Activated CD8-positive, alpha-beta memory T cell treated with anti-CD3 and anti-CD28 coated beads for 36 hours (primary cell): ENCODE measurements at regions not wholly inside any gene's neighbourhood (a gene's known extent, or its start where the extent isn't known, plus 50 kb on each side); places are given as distances from the start of the nearest gene placed in this dataset.

ENCODE experiments used
- CTCF ChIA-PET: fragments of 350-600 bp; sonication (Branson Sonifier 250); formaldehyde crosslinking; loops from one replicate; lab custom pipeline; 2021; ENCODE audit warnings: antibody characterized with exemption; lab: Charles Lee
- POLR2A ChIA-PET: fragments of 350-600 bp; sonication (Branson Sonifier 250); formaldehyde crosslinking; loops from one replicate; lab custom pipeline; 2021; ENCODE audit warnings: antibody characterized with exemption; lab: Charles Lee

DNA sequence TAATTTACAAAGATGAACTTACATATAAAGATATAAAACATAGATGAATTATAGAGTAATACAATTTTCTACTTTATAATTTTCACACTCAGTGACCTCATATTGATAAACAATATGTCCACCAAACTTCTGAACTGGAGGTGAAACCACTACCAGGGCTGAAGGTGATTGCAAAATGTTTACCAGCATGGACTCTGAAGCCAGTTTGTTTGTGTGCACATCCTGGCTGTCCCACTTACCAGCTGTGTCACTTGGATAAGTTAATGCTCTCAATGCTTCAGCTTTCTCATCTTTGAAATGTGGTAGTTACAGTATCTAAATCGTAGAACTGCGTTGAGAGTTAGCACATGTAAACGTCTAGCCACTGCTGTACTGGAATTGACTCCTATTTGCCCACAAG lies 392.6 kb downstream of the HNRNPD start:
- POLR2A ChIA-PET: no interaction called here
- CTCF ChIA-PET: no interaction called here

DNA sequence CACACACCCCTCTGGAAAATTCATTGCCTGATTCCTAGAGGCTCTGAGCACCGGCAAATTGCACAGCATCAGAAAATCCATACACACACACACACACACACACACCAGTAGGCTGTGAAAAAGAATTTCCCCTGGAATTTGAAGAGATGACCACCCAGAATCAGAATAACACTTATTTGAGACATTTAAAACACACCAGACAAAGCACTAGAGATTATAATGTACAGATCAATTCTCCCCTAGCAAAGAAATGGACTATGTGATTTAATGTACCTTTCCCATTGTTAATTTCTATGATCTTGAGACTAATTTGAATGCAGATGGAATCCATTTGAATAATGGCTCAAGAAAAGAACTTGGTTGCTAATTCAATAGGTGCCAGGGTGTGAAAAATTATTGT lies 399.3 kb downstream of the HNRNPD start:
- CTCF ChIA-PET: no interaction called here
- POLR2A ChIA-PET: no interaction called here

DNA sequence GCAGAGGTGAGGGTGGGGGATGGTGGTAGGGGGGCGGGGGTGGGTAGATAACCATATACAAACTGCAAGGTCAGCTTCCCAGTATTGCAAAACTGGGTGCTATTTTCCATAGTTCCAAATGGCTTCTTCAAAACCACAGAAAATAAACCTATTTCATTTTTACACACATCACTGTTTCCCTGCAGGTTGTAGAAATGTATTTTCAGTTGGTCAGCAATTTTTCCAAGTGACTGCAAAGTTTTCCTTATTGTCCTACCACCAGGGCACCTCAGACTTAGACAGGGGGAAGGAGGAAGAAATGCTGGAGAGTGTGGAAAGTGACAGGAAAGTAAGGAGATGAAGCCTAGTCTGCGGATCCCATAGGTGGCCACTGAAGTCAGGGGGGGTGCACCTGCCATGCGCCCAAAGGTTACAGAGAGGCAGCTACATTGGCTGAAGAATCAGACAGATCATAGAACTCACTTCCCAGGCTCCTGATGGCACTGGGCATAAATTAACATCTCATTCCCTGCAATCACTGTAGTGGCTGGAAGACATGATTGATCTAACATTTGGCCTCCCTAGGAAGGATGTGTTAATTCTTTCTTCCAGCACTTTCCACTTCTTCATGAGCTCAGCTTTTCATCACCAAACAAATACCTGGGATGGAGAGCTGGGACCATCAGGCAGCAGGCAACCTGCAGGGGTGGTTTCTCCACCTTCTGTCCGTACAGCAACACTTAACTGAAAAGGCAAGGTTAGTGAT lies 402.0 kb downstream of the HNRNPD start:
- ChIA-PET CTCF (no interaction called here), POLR2A (no interaction called here)

DNA sequence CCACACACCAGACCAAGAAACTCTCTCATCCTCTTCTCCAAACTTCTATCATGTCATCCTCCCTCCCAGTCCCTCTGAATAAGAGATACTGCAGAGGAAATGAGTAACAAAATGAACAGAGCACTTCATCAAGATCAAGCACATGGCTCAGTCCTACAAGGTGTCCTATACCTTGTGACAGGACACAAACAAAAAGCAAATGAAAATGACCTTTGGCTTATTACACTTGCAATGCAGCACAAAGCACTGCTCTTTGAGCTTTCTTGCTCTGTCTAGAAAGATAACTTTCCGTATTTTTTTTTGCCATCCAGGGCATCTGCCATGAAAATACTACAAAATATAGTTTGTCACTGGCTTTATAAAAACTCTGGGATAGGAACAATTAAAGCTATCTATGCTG lies 402.7 kb downstream of the HNRNPD start:
- ChIA-PET CTCF (no interaction called here), POLR2A (no interaction called here)

DNA sequence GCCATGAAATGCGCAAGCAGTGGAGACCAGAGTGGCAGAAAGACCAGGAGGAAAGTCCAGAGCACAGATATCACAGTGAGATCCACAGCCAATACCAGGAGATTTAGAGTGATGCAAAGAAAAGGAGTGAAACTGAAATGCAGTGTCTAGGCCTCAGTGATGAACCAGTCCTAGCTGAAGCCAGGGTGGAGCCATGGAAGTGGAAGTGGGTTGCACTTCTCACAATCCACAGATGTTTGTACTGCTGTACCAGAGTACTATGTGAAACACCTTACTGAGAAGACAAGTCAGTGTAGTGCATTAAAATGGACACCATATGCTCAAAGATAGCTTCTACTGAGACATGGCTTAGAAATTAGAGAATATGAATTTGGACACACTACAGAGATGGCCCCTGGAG lies 403.3 kb downstream of the HNRNPD start:
- CTCF ChIA-PET: no interaction called here
- POLR2A ChIA-PET: no interaction called here

DNA sequence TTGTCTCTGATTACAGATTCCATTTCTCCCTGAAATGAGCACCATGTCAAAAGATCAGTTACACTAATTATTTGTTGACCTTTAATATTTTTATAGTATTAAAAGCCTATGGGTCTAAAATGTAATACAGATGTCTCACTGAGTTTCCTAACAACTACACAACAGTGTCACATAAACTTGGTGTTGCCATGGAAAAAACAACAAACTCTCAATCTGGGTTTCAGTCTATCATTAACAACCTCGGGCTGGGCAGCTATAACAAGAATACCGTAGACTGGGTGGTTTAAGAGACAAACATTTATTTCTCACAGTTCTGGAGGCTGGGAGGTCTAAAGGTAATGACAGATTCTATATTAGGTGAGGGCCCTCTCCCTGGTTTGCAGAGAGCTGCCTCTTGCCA lies 407.1 kb downstream of the HNRNPD start:
- ChIA-PET CTCF (no interaction called here), POLR2A (no interaction called here)

DNA sequence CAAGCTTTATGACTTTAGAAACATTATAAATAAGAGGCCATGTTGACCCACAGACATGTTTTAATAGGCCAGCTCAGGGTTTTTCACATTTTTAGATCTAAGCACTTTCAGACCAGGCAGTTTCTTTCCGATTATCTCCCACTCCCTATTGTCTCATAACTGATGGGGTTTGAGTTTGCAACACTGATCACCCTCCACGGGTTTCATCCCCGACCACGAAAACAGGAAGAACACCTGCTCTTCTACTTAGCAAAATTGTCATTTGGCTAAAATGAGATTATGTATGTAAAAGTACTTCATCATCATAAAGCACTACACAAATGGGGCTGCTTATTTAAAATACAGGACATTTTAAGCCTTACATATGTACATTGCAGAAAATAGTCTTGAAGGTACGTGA lies 407.9 kb downstream of the HNRNPD start:
- POLR2A ChIA-PET: no interaction called here
- CTCF ChIA-PET: no interaction called here

DNA sequence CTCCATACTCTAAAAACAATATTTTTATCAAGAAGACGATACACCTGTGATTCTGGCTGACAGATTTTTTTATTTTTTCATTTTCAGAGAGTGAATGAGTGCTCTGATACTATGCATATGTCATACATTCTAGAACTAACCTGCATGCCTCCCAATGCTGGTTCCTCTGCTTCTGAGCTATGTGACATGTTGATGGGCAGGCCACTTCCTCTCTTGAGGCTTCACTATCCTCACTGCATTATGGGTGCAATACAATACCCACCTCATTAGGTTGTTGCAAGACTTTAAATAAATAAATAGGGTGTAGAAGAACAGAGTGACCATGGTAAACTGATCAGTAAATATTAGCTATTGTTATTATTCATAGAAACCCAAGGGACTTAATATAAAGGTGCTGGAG lies 408.3 kb downstream of the HNRNPD start:
- CTCF ChIA-PET: no interaction called here

DNA sequence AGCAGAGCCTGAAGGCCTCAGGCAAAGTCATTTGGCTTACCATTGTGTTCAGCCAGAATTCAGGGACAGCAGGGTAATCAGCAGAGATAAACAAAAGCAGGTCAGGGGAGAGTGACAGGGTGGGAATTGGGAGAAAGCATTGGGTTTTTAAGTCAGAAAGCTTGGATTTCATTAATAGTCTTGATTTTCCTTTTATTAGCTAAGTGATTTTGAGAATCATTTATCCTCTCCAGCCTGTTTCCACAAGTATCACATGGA lies 410.1 kb downstream of the HNRNPD start:
- POLR2A ChIA-PET: no interaction called here
- CTCF ChIA-PET: no interaction called here

More for the DNA sequence above, 408.3 kb downstream of the HNRNPD start:
- POLR2A ChIA-PET: no interaction called here

DNA sequence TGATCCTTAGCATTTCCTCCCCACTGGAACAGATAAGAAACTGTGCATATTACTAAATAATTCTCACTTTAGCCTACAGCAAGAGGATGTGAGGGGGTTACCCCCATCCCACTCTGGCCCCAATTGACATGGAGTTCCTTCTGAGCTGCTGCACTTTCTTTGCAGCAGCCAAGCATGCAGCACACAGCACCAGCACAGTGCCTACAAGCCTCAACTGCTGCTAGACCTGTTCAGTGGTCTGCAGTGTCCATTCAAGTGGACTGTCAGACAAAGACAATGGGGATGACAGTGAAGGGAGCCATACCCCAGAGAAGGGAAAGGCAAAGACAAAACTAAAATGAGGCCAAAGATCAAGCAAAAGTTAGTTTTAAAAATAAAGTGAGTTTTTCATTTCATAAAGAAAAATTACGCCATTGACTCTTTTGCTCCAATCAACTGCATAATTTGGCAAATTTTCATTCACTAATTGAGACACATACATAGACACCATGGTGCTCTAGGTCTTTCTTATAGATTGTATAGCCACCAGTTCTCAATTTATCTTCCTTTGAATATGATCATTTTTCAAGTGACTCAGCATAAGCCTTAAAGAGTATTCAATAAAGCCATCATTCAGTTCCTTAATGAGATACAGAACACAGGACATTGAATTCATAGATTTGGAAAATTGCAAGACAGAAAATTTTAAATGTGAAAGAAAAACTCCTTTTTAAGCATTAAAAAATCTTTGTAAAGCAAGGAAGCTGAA lies 410.6 kb downstream of the HNRNPD start:
- ChIA-PET POLR2A (no interaction called here), CTCF (no interaction called here)

DNA sequence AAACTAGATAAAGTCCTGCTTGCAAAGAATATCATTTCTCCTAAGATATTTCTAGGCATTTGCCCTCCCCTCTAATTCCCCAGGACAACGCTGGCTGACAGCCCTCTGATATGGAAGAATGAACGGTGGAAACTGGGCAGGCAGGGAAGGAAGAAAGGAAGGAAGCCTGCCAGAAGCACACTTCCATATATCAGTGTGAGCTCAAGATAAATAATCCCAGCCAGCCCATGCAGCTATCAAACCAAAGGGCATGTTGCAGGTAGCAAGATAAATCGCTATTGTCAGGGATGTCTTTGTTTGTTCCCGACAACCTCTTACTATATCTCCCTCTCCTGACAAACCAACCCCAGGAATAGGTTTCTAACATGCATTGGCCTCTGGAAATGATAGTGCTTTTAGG lies 412.8 kb downstream of the HNRNPD start:
- ChIA-PET POLR2A (no interaction called here), CTCF (no interaction called here)

DNA sequence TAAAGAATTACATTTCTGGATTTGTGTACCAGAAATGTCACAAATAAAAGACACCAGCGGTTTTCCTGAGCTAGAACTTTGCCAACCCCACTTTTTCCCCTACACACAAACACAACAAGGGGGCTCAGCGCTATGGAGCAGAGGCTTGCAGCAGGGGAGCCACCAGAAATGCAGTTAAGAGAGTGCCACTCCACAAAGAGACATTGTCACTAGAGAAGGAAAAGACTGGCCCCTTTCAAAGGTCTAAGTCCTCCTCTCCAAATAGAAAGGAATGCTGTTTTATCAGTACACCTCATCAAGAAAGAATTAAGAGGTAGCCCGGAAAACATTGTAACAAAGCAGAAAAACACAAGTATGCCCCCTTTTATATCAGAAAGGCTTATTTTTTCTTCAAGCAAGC lies 419.5 kb downstream of the HNRNPD start:
- ChIA-PET CTCF (no interaction called here), POLR2A (no interaction called here)

DNA sequence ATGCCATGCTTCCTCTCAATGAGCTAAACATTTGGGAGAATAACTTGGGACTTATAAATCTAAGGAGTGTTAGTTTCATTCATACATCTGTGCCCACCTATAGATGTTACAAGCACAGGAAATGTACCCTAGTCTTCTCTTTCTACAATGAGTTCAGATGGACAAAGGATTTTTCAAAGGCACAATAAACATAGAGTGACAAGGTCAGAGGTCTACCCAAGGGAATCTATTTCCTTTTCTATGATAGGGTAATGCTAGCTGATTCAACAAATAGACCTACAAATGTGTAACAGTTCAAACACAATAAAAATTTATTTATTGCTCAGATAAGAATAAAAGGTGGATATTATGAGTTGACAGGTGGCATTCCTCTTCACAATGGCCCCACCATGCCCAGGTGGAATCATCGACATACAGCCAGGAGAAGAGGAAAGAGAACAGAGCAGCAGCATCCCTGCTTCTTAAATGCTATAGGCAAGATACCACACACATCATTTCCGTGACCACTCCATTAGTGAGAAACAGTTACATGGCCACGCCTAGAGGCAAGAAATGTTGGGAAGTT lies 421.8 kb downstream of the HNRNPD start:
- ChIA-PET CTCF (no interaction called here), POLR2A (no interaction called here)

DNA sequence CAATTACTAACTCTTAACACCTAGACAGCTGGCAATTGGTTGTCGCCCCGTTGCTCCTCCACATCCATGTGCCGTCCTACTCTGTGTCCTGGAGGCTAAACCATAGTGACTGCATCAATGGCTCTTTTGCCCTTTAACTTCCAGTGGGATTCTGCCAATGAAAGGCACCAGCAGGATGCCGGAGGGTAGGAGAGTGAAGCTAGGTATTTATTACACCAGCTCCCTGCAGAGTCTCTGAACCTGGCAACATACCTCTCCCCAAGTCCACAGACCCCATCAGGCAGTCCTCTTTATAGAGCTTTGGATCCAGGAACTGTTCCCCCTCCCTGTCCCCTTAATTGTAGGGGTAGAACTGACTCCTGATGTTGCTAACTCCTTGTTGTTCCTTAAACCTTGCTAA lies 426.8 kb downstream of the HNRNPD start:
- ChIA-PET CTCF (no interaction called here), POLR2A (no interaction called here)

DNA sequence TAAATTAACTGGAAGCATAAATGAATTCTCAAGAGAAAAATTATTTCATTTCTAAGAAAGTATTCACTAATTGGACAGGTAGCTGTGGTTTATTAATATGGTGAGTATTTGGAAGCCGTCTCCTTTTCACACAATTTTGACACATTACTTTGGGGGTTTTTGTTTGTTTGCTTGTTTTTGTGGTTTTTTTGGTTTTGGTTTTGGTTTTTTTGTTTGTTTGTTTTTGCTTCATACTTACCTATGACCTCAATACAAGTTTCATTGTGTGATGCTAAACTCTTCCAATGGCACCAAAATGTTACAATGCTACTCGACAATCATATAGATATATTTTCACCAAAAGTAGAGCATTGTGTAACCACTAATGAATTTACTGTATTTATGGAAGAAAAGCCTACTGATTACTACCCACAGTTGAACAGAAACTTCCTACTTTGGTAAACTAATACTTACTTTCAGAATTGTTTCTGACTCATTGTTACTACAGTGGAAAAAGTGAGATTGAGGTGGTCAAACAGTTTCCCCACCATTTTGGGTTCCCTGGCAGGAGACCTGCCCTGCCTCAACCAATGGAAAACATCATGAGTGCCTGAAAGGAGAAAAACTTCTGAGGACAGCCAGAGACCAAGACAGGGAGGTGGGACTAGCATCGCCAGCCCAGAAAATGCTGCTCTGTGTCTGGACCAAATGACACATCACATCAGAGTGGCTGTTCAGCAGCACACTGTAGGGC lies 443.1 kb downstream of the HNRNPD start:
- POLR2A ChIA-PET: no interaction called here
- CTCF ChIA-PET: no interaction called here

DNA sequence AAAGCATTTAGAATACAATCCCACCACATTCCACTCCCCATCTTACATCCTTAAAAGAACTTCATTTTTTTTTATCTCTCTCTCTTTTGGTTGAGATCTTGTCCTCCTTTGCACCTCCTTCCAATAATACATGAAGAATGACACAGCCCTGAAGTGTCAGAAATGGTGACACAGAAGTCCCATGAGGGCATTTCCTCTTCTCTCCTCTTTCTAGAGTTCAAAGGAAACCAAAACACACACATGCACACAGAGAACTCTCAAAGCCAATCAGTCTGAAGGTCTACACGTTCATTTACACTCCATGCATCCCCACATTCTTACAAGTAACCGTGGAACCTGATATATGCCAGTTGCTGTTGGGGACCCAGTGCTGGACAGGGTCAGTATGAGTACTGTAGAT lies 450.7 kb downstream of the HNRNPD start:
- ChIA-PET POLR2A (no interaction called here), CTCF (no interaction called here)

DNA sequence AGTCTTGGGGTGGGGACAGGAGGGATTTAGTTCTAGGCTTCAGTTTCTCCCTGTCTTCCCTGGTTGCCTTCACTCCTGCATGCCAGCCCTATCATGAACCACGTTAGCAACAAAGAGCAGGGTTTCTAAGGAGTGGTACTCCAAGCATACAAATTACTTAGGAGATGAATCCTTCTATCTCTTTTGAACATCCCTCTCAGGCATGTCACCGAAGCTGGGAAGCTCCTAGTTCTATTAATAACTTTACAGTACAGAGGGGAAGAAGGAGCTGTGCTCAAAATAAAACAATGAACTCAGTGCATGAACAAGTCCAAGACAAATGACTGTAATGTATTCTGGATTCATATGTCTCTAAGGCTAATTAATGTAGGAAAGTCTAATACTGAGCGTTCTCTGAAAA lies 450.6 kb upstream of the RASGEF1B start:
- CTCF ChIA-PET: no interaction called here

DNA sequence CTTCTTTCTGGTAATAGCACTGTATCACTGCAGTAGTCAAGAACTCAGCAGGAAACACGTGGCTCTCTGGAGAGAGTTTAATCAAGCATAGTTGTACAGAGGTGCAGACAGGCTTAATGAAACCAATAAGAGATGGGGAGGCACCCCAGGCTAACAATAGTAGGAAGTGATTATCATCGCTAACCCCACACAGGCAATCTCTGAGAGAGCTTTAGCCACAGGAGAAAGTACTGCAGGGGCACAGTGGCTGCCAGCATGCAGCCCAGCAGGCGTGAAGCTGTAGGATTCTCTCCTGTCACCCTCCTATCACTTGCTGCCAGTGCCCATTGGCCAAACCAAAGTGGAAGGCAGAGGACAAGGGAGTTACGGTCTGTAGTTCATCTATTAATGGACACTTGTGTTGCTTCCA lies 450.0 kb upstream of the RASGEF1B start:
- CTCF ChIA-PET: no interaction called here
- POLR2A ChIA-PET: no interaction called here

More for the DNA sequence above, 450.6 kb upstream of the RASGEF1B start:
- POLR2A ChIA-PET: no interaction called here

DNA sequence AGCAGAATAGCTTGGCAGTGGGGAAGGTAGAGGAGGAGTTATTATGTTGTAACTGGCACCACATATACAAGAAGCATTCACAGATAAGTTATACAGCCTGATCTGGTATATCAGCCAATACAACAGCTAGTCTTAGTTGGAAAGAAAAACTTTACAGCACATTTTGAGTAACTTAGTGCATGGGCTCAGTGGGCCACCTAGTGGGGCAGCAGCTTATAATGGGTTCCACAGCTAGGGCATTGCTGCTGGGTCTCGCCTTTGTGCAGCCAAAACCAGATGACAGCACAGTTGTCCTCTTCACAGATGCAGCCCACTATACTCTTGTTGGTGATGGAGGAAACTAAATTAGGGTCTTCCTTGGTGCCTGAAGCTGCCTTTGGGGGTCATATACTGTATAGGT lies 448.1 kb upstream of the RASGEF1B start:
- ChIA-PET POLR2A (no interaction called here), CTCF (interaction anchor here (1.0 kb wide), 1 partner anchor 448 kb away, joined by 3 read pairs; the partner anchor contains the start of gene RASGEF1B)

DNA sequence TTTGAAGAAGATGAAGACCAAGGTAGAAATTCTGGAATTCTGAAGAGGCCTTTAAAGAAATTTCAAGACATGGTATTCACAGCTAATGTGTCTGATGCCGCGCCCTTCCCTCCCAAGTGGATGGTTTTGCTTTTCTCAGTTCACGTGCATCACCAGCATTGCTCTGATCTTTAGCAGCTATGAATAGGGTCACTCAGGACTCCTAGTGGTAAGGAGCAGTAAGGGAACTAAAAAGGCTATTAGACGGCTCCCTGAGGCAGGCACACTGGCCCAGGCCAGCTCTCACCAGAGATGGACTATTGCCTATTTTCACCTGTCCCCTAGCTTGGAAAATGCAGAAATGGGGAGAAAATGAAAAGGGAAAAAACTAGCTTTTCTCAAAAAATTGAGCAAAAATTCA lies 447.5 kb upstream of the RASGEF1B start:
- ChIA-PET POLR2A (no interaction called here), CTCF (interaction anchor here (1.0 kb wide), 1 partner anchor 448 kb away, joined by 3 read pairs; the partner anchor contains the start of gene RASGEF1B)
